IPS-NIHi7 (cell line): ENCODE measurements at regions not wholly inside any gene's neighbourhood (a gene's known extent, or its start where the extent isn't known, plus 50 kb on each side); places are given as distances from the start of the nearest gene placed in this dataset.

Experiments used
- DNase-seq: peaks from one replicate; pipeline ENCODE4 v3.0.0; 2012; ENCODE audit warnings: mixed read lengths; ENCODE audit errors: extremely low spot score

- DNase-seq = no peak
Observed at GRCh38 chr9:73761905-73762304, 610.2 kb downstream of the ANXA1 start.

DNA sequence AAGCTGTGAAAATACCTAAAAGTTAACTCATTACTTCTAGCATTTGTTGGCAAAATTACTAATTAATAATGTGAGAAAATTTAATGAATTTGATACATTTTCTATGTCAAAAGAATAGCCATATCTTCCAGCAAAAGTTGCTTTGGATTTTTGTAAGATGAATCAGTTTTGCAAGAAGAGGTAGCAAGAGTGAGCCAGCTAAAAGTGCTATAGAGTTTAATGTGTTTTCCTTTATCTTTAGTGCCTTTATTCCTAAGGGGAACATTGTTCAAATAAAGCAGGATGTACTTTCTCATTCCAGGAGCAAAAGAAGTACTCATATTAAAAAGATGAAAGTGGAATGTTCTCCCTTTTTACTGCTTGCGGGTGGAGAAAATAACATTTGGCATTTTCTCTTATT lies 622.2 kb downstream of the ANXA1 start:
- no peak for DNase-seq

GRCh38 chr9:73775757-73776156 lies 624.1 kb downstream of the ANXA1 start:
- no peak for DNase-seq

DNA sequence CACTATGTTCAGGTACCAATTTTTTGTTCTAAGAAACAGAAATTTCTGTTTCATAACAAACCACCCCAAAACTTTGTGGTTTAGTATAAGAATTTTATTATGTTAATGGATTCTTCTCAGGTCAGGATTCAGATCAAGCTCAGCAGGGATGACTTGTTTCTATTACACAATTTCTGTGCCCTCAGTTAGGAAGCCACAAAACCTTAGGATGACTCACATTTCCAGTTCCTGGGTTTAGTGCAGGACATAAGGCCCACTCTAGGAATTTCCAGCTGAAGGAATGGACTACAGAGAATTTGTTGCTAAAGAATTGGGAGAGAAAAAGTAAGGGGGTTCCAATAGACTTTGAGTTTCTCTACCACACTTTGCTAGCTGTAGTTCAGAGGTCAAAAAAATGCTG lies 629.3 kb downstream of the ANXA1 start:
- no peak for DNase-seq

GRCh38 chr9:73782166-73782565 lies 630.5 kb downstream of the ANXA1 start:
- no peak for DNase-seq

DNA sequence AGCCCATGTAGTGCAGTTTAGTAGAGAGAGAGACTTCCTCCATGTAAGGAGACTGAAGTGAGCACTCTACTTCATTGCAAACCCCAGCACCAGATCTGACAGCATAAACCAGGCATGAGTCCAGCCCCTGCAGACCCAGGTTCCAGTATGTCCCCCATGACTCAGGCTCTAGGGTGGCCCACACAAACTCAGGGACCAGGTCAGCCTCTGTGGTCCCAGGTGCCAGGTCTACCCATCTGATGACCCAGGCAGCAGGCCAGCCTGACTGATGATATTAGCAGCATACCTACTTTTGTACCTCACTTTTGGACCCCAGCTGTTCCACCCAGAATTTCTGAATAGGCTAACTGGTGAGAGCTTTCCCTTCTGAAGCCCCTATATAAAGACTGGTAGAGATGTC lies 647.8 kb downstream of the ANXA1 start:
- no peak for DNase-seq

- DNase-seq = no peak
Observed at GRCh38 chr9:73805111-73805510, 653.4 kb downstream of the ANXA1 start.

- DNase-seq = no peak
Observed at GRCh38 chr9:73805853-73806458, 654.3 kb downstream of the ANXA1 start.

- no peak for DNase-seq
Observed at GRCh38 chr9:73806876-73807275, 655.2 kb downstream of the ANXA1 start.

- DNase-seq = no peak
Observed at GRCh38 chr9:73807952-73808351, 656.3 kb downstream of the ANXA1 start.

DNA sequence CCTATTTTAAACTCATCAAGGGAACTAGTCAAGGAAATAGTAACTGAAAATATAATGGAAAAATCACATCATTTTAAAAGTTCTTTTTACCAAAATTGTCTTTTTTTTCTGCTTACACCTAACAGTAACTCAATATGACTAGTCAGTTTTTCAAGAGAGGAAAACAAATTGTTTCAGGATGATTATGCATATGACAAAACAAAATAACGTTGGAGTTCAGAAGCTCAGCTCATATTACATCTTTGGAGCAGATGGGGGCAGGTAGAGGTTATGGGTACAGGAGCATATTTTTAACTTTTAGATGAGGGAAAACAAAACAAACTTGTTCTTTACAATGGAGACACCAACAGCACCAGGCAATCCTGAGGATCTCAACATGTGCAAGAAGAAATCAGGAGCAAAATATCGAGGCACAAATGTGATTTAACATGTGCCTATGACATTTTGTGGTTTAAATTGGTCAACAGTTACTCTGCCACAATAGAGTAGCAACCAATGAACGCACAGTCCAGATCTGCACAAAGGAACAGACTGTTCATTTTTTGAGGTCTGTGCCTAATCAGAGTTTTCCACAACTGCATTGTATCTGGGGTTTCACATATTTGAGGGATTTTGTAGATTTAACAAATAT lies 659.0 kb downstream of the ANXA1 start:
- DNase-seq = no peak

- DNase-seq = no peak
Observed at GRCh38 chr9:73813546-73813945, 661.9 kb downstream of the ANXA1 start.

GRCh38 chr9:73816905-73817304 lies 665.2 kb downstream of the ANXA1 start:
- no peak for DNase-seq

DNA sequence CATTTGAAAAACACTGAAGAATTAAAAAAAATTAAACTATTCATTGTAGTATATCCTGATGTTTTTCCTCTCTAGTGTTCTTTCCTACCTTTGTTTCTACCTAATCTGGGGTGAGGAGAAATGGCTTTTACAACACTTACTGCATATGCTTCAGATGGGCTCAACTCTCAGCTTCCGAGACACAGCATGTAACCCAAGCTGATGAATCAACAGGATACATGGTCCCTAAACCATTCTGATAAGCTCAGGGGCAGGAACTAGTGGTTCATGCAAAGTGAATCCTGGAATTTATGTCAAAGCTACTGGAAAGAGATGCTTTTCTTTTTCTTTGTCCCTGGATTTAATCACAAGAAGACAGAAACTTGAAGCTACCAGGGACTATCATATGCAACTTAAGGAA lies 672.5 kb upstream of the RORB start:
- peak; percentile 40 for DNase-seq

DNA sequence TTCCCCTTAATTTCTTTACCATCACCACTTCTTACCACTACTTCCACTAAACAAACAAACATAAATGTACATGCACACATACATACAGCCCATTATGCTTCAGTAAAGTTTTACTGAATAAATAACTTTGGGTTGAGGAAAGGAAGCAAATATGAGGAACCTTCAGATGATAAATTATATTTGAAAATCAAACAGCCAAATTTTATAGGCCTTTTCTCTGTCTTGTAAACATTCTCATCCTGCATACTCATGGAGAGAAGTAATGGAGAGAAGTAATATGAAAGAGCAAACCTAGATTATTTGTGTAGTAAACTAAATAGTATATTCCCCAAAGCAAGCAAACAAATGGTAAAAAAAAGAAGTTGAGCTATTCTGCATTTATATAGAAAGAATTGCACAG lies 658.3 kb upstream of the RORB start:
- no peak for DNase-seq

DNA sequence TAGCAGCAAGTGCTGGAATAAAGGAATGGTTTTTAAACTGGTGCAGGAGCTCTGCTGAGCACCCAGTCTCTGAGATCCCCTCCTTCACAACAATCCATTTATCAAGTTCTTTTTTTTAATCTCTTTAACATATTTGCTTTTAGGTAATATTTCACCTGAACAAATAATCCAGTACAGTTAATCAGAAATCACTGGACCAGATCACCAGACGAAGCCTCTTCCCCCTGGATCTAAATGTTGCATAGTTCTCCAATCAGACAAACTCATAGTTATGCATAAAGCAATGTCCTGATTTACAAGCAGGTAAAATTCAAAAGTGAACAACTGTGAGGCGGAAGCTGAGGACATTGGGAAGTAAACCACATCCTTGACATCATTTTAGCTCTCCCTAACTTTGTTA lies 657.7 kb upstream of the RORB start:
- no peak for DNase-seq

DNA sequence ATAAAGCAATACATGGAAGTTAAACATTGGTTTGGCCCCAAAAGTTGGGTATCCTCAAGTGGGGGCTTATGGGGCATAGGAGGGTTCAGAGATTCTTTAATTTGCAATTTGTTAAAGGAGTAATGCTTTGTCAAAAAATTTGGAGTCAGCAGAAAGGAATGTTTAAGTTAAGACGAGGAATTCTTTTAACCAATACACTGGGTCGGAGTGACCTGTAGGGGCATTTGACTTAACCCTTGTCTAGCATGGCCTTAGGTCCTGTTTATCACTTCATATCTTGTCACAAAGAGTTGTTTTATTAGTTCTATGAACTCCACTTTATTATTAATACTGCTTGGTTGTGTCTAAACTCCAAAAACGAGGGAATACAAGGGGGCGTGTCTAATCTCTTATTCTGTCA lies 656.1 kb upstream of the RORB start:
- no peak for DNase-seq

DNA sequence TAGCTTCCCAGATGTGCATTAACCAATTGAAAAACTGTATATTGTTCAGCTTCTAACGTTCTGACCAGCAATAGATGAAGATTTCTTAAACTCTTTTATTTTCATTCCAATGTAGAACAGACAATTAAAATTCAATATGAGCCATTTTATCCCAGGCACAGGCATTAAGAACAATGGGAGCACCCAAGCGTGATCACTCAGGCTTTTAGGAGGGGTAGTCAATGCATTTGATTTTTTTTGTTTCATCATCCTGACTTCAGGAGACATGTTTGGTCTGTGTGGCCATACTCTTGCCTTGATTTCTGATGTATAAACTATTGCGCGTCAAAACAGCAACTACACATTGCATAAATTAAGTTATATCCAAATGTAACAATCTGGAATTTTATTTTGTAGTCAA lies 653.0 kb upstream of the RORB start:
- DNase-seq = no peak

DNA sequence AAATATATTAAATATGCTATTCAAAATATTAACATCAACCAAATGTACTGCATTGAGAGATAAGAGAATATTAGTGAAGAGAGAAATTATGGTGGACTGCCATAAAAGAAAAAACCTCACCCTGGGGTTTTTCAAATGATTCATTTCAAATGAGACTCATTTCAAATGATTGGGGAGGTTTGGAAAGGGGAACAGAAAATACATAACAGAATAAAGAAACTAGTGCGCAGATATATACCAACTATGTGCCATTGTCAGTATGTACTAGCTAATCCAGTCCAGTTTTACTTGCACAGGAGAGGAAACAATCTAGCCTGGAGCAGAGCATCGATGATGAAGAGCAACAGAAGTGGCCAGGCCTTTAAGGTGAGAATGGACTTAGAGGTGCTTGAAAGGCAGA lies 651.6 kb upstream of the RORB start:
- no peak for DNase-seq

DNA sequence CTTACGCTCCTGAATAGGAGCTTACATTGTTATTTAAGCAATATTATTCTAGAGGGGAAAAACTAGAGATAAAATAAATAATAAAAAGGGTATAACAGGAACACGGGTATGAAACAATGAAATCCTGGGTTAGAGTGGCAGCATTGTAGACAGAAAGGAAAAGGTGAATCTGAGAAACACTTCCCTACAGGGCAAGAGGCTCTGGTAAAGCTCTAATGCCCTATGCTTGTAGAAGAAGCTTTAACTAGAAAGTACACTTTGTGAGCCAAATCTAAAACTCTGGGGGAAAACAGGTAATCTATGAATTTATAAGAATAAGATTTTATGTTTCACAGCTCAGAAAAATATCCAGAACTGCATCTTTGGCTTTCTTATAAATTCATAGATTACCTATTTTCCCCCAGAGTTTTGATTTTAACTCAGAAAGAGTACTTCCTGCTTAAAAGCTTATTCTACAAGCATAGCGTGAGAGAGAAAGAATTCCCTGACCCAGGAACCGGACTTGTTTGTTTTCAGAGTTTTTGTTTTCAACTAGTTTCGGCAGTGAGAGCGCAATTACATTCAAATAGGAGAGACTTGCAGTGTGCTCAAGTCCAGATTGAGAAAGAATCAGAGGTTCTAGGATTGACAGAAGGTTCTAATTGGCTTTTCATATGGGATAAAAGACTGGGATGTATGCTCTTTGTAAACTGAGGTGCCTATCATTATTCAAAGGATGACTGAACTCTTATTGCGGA lies 651.0 kb upstream of the RORB start:
- DNase-seq = peak; percentile 16

GRCh38 chr9:73847536-73847935 lies 649.6 kb upstream of the RORB start:
- DNase-seq = peak; percentile 21

GRCh38 chr9:73853549-73853948 lies 643.6 kb upstream of the RORB start:
- DNase-seq = no peak

DNA sequence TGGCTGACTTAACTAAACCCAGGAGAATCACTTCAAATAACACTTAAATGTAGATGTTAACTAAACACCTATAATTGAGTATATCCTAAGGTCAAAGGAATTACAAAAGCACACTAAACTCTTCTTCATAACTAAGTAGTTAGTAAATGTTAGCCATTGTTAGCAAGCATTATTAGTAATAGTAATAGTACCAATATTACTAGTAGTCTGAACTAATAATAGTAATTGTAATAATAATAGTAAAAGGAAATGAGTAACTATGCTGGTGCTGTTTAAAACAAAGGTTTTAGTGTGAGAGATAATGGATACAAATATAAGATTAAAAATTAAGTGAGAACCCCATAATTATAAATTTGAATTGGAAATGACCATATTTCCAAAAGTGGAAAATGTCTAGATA lies 641.9 kb upstream of the RORB start:
- DNase-seq = no peak
